NCI-H187 treated with DMSO at 0.1 percent for 48 hours (cell line): ENCODE measurements at regions not wholly inside any gene's neighbourhood (a gene's known extent, or its start where the extent isn't known, plus 50 kb on each side); places are given as distances from the start of the nearest gene placed in this dataset.

Source experiments
- DNase-seq: peaks from one replicate; lab custom pipeline; 2025; lab: John Stamatoyannopoulos, UW

GRCh38 chr3:44090036-44090435 is 151.7 kb upstream of the TOPAZ1 start:
- no peak for DNase-seq

- no peak for DNase-seq
Observed at GRCh38 chr3:44092497-44092896, 149.2 kb upstream of the TOPAZ1 start.

GRCh38 chr3:44093531-44093930 is 148.2 kb upstream of the TOPAZ1 start:
- DNase-seq, result no peak

- DNase-seq, result no peak
Observed at GRCh38 chr3:44098656-44099415, 142.8 kb upstream of the TOPAZ1 start.

GRCh38 chr3:44099566-44100297 is 142.0 kb upstream of the TOPAZ1 start:
- no peak for DNase-seq

GRCh38 chr3:44100298-44100695 is 141.4 kb upstream of the TOPAZ1 start:
- no peak for DNase-seq

GRCh38 chr3:44104043-44104442 is 137.6 kb upstream of the TOPAZ1 start:
- DNase-seq, result no peak

- no peak for DNase-seq
Observed at GRCh38 chr3:44104668-44105321, 136.9 kb upstream of the TOPAZ1 start.

- DNase-seq, result no peak
Observed at GRCh38 chr3:44105571-44105970, 136.1 kb upstream of the TOPAZ1 start.

- no peak for DNase-seq
Observed at GRCh38 chr3:44106756-44107155, 134.9 kb upstream of the TOPAZ1 start.

GRCh38 chr3:44108481-44108880 is 133.2 kb upstream of the TOPAZ1 start:
- DNase-seq, result no peak

GRCh38 chr3:44109771-44110361 is 131.8 kb upstream of the TOPAZ1 start:
- DNase-seq, result no peak

- no peak for DNase-seq
Observed at GRCh38 chr3:44110648-44111047, 131.0 kb upstream of the TOPAZ1 start.

GRCh38 chr3:44111482-44111881 is 130.2 kb upstream of the TOPAZ1 start:
- no peak for DNase-seq

GRCh38 chr3:44114142-44114541 is 127.5 kb upstream of the TOPAZ1 start:
- DNase-seq, result no peak

- DNase-seq, result no peak
Observed at GRCh38 chr3:44117239-44117638, 124.4 kb upstream of the TOPAZ1 start.

GRCh38 chr3:44117736-44118135 is 124.0 kb upstream of the TOPAZ1 start:
- DNase-seq, result no peak

- DNase-seq, result no peak
Observed at GRCh38 chr3:44120721-44121582, 120.7 kb upstream of the TOPAZ1 start.

- no peak for DNase-seq
Observed at GRCh38 chr3:44125246-44125645, 116.4 kb upstream of the TOPAZ1 start.

- no peak for DNase-seq
Observed at GRCh38 chr3:44125882-44126281, 115.8 kb upstream of the TOPAZ1 start.

- DNase-seq, result no peak
Observed at GRCh38 chr3:44128057-44128775, 113.5 kb upstream of the TOPAZ1 start.
